Panc1 (cell line): ENCODE measurements at regions not wholly inside any gene's neighbourhood (a gene's known extent, or its start where the extent isn't known, plus 50 kb on each side); places are given as distances from the start of the nearest gene placed in this dataset.

Experiments used
- ATAC-seq: fragments of 200-7000 bp; cut with Tn5 transposase; 2 replicates; pipeline ENCODE4 v1.9.1; 2020; ENCODE audit warnings: mild to moderate bottlenecking, moderate library complexity
- BruUV-seq: library from RNA; stranded (reverse); fragments of 400-500 nt; replicated peaks from 2 replicates; lab custom pipeline; 2021; lab: Mats Ljungman, UMichigan
- CTCF ChIA-PET: fragments of 300-600 bp; sonication (Branson Sonifier 250); formaldehyde crosslinking; loops from one replicate; lab custom pipeline; 2022; ENCODE audit warnings: antibody characterized with exemption; lab: Charles Lee
- POLR2A ChIA-PET: fragments of 300-600 bp; sonication (Branson Sonifier 250); formaldehyde crosslinking; loops from one replicate; lab custom pipeline; 2022; ENCODE audit warnings: antibody characterized with exemption; lab: Charles Lee
- DNase-seq: peaks from one replicate; pipeline ENCODE4 v3.0.0-alpha.2; 2010; ENCODE audit warnings: low read depth, low spot score
- H3K27ac ChIP-seq: 2 replicates; pipeline ENCODE4 v1.5.1; 2011; ENCODE audit warnings: mild to moderate bottlenecking, low read length, inconsistent platforms
- H3K27me3 ChIP-seq: fragments of 200-500 bp; sonication (Bioruptor generic); 2 replicates; pipeline ENCODE4 v1.6.0; 2014; ENCODE audit warnings: low read length, inconsistent platforms; ENCODE audit not compliant: control insufficient read depth, insufficient read depth
- H3K36me3 ChIP-seq: fragments of 200-500 bp; sonication (Bioruptor generic); 2 replicates; pipeline ENCODE4 v1.5.1; 2014; ENCODE audit warnings: inconsistent platforms, mild to moderate bottlenecking, low read length, moderate library complexity; ENCODE audit not compliant: control insufficient read depth, insufficient read depth
- H3K4me1 ChIP-seq: 2 replicates; pipeline ENCODE4 v1.5.1; 2011; ENCODE audit warnings: inconsistent platforms, mild to moderate bottlenecking, low read length, moderate library complexity; ENCODE audit not compliant: control insufficient read depth, insufficient read depth
- H3K4me3 ChIP-seq, 2 experiments: 2 replicates each; pipeline ENCODE4 v1.5.1; 2011 to 2012; ENCODE audit warnings: low read depth in 2 of 2, low read length in 2 of 2, mild to moderate bottlenecking in 2 of 2, inconsistent platforms in 1 of 2, moderate library complexity in 1 of 2
- H3K9me3 ChIP-seq: fragments of 200-500 bp; sonication (Bioruptor generic); 2 replicates; pipeline ENCODE4 v1.5.1; 2014; ENCODE audit warnings: low read depth, mild to moderate bottlenecking, inconsistent platforms, low read length, moderate library complexity; ENCODE audit not compliant: control insufficient read depth, insufficient read depth
- POLR2AphosphoS5 ChIP-seq: IDR thresholded peaks from 2 replicates; pipeline ENCODE4 v1.6.1; 2012; ENCODE audit warnings: mild to moderate bottlenecking, low read depth, low read length, moderate library complexity
- REST ChIP-seq, 2 experiments: IDR thresholded peaks; 2 replicates each; pipeline ENCODE4 v1.6.1; 2011 to 2012; ENCODE audit warnings: low read depth in 2 of 2, control low read depth in 1 of 2, low read length in 1 of 2, mild to moderate bottlenecking in 1 of 2, moderate library complexity in 1 of 2; ENCODE audit not compliant: insufficient read depth in 1 of 2
- SIN3A ChIP-seq: IDR thresholded peaks from 2 replicates; pipeline ENCODE4 v1.6.1; 2012; ENCODE audit warnings: low read depth, mild to moderate bottlenecking, low read length, moderate library complexity, borderline replicate concordance; ENCODE audit not compliant: insufficient read depth
- TCF7L2 ChIP-seq: IDR thresholded peaks from 2 replicates; pipeline ENCODE4 v1.6.1; 2011; ENCODE audit warnings: mild to moderate bottlenecking, low read depth, low read length, inconsistent platforms
- in situ Hi-C: cut with HindIII; loops from 2 replicates; pipeline ENCODE4 v1.10.0; 2016; ENCODE audit warnings: low sequenced_read_pairs, low pct_unique_long_range_greater_than_20kb
- intact Hi-C: fragments of 100-400 bp; cut with micrococcal nuclease; formaldehyde crosslinking; loops from one replicate; pipeline ENCODE4 v1.10.0; 2022; ENCODE audit not compliant: unreplicated experiment
- TF ChIP-seq, protein P1 (sequence below): fragments of 450-650 bp; IDR thresholded peaks from 2 replicates; pipeline ENCODE4 v1.5.1; 2017; ENCODE audit warnings: mild to moderate bottlenecking

DNA sequence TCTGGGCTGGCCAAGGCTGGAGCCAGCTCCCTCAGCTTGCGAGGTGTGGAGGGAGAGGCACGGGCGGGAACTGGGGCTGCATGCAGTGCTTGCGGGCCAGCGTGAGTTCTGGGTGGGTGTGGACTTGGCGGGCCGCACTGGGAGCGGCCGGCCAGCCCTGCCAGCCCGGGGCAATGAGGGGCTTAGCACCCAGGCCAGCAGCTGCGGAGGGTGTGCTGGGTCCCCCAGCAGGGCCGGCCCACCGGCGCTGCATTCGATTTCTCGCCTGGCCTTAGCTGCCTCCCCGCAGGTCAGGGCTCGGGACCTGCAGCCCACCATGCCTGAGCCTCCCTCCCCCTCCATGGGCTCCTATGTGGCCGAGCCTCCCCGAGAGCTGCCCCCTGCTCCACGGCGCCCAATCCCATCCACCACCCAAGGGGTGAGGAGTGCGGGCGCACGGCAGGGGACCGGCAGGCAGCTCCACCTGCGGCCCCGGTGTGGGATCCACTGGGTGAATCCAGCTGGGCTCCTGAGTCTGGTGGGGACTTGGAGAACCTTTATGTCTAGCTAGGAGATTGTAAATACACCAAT, 302.6 kb upstream of the ADAMTS16 start:
- in situ Hi-C loops, result no loop called here
- DNase-seq (no peak), ATAC-seq (no peak)
- Histone ChIP-seq H3K4me3 (no peak overlapping the region), H3K9me3 (no peaks in the 10 kb centered on the region), H3K36me3 (no peaks in the 10 kb centered on the region), H3K27ac (no peak overlapping the region), H3K4me1 (no peaks in the 10 kb centered on the region), H3K27me3 (no peaks in the 10 kb centered on the region)
- POLR2A ChIA-PET, result no interaction called here
- CTCF ChIA-PET, result no interaction called here
- intact Hi-C loops, result no loop called here
- no peak for TF ChIP-seq SIN3A
- TF ChIP-seq, protein P1, sequence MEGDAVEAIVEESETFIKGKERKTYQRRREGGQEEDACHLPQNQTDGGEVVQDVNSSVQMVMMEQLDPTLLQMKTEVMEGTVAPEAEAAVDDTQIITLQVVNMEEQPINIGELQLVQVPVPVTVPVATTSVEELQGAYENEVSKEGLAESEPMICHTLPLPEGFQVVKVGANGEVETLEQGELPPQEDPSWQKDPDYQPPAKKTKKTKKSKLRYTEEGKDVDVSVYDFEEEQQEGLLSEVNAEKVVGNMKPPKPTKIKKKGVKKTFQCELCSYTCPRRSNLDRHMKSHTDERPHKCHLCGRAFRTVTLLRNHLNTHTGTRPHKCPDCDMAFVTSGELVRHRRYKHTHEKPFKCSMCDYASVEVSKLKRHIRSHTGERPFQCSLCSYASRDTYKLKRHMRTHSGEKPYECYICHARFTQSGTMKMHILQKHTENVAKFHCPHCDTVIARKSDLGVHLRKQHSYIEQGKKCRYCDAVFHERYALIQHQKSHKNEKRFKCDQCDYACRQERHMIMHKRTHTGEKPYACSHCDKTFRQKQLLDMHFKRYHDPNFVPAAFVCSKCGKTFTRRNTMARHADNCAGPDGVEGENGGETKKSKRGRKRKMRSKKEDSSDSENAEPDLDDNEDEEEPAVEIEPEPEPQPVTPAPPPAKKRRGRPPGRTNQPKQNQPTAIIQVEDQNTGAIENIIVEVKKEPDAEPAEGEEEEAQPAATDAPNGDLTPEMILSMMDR, result no peak
- TF ChIP-seq TCF7L2, result no peak
- no peak for TF ChIP-seq POLR2AphosphoS5
- no TSS peak for BruUV-seq

- Histone ChIP-seq H3K27ac (no peak overlapping the region), H3K36me3 (no peaks in the 10 kb centered on the region), H3K4me3 (no peak overlapping the region), H3K4me1 (no peaks in the 10 kb centered on the region), H3K27me3 (no peaks in the 10 kb centered on the region), H3K9me3 (no peaks in the 10 kb centered on the region)
- ATAC-seq, result no peak
- ChIA-PET CTCF (no interaction called here), POLR2A (no interaction called here)
- intact Hi-C loops, result no loop called here
- in situ Hi-C loops, result no loop called here
- no peak for TF ChIP-seq POLR2AphosphoS5
- no peak for TF ChIP-seq SIN3A
- TF ChIP-seq, protein P1, result no peak
- no peak for TF ChIP-seq REST (IDR thresholded peaks at IDR 0.05; ENCODE audit: insufficient read depth in 1 of 2, low read depth in 2 of 2, low read length in 1 of 2)
- no peak for TF ChIP-seq TCF7L2
- DNase-seq, result no peak
- BruUV-seq, result no TSS peak
Measured at GRCh38 chr5:4845221-4845620, 294.9 kb upstream of the ADAMTS16 start.
